GM19324 (cell line): ENCODE measurements at regions not wholly inside any gene's neighbourhood (a gene's known extent, or its start where the extent isn't known, plus 50 kb on each side); places are given as distances from the start of the nearest gene placed in this dataset.
"Not testable (repeated sequence)": the region's sequence is repeated elsewhere in the genome, so short reads cannot be mapped to it uniquely, and the experiment has no call there.

Experiments used
- ATAC-seq: cut with Tn5 transposase; IDR thresholded peaks from one replicate; pipeline ENCODE4 v1.9.1; 2021; ENCODE audit warnings: mild to moderate bottlenecking, moderate library complexity; ENCODE audit not compliant: unreplicated experiment, low FRiP score

- ATAC-seq, result no peak
Observed at GRCh38 chr11:116328391-116328790, 444.4 kb downstream of the BUD13 start.

DNA sequence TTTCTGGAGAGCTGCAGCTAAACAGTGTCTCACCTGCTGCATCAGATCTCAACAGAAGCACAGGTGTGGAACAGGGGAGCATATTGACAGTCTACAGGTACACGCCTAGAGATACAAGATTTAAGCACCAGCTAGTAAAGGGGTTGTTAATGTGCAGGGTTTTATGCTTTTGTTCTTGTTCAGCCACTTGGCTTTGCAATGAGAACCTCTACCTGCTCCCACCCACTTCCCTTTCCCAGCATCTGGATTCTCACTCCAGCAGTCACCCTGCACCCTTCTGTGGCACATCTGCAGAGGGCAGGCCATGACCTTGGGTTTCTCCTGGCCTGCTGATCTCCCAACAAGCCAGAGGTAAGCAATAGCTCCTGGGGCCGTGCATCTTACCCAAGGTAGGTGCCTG lies 446.6 kb downstream of the BUD13 start:
- no peak for ATAC-seq

DNA sequence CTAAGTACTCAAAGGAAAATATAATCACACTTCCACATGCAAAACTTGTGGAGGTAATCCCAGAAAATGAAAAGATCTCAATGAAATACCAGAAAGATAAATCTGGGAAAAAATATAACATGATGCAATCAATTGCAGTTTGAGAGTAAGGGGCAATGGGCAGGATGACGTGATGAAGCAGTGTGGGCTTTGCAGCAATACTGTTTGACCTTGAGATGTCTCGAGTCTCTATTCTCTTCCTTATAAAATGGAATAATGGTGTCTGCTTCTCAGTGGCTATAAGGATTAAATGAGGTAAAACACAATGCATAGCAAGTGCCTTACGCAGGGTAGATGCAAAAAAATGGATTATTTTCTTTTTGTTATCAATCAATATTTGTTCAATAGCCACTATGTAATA lies 447.5 kb downstream of the BUD13 start:
- ATAC-seq, result no peak

DNA sequence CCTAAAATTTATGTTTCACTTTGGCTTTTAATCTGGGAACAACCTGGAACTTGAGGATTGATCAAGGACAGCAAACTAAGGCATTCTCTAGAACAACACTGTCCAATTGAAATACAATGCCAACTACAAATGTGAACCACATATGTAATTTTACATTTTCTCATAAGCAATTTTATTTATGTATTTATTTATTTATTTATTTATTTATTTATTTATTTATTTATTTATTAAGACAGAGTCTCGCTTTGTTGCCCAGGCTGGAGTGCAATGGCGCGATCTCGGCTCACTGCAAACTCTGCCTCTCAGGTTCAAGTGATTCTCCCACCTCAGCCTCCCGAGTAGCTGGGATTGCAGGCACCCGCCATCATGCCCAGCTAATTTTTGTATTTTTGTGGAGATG lies 448.7 kb downstream of the BUD13 start:
- ATAC-seq, result not testable (repeated sequence)

GRCh38 chr11:116317212-116317611 lies 455.6 kb downstream of the BUD13 start:
- ATAC-seq, result no peak

DNA sequence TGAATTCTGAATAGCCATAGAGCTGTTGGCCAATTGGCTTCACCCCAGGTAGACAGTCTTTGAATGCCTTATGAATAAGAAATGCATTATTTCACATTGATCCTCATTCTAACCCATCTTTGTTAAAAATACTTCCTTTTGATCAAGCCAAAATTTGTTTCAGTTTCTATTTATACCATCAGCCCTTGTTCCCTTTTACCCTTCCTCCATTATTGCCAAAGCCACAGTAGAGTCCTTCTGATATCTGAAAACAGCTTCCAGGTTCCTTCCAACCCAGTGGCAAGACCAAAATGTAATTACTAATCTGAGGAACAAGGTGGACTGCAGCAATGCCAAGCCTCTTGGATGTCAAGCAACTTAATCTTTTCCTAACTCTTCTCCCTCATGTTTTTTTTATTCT lies 458.8 kb downstream of the BUD13 start:
- no peak for ATAC-seq

DNA sequence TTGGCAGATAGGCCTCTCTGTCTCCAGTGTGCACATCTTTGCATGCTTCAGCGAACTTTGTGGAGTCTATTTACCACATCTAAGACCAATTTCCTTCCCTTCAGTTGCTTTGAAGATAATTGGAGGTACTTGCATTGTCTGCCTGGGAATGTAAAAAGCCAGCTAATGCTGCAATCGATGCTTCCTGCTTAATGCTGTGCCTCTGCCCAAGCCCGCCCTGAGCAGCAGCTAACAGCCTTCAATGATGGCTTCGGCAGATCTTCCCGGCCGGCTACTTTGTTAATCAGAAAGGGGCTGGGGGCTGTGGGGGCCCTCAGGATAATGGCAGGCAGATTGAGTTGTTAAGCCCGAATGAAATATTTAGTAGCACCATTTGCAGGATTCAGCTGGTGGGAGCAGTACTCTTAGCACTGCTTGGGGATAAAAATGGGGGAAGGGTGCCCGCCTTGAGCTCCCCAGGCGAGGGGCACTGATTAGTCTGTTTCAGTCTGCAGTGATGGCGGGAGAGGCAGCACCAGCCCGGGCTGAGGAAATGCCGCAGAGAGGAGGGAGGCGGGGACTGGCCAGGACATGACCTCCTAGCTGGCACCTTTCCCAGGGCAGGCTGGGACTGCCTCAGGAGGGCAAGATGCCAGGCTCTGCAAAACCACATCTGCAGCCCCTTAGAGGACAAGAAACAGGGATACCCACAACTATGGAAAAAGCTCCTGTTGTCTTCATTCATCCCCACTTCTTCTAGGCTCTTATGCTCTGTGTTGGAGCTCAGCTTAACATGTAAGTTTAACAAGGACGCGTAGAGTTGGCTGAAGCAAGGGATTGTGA lies 460.0 kb downstream of the BUD13 start:
- ATAC-seq, result no peak

DNA sequence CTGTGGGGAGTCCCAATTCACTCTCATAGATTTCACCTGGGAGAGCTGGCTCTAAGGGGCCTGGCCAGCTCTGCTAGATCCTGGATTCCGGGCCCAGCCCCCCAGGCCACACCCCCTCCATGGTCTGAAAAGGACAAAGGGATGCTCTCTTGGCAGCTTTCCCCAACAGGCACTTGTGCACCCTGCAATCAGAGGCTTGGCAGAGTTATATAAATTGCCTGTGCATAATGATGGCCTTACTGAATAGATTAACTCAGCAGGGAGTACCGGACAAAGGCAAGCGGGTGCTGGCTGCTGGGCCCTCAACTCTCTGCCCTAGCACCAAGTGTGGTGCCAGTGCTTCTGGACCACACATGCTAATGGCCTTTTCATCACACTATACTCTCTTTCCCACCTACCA lies 461.6 kb downstream of the BUD13 start:
- ATAC-seq, result no peak

DNA sequence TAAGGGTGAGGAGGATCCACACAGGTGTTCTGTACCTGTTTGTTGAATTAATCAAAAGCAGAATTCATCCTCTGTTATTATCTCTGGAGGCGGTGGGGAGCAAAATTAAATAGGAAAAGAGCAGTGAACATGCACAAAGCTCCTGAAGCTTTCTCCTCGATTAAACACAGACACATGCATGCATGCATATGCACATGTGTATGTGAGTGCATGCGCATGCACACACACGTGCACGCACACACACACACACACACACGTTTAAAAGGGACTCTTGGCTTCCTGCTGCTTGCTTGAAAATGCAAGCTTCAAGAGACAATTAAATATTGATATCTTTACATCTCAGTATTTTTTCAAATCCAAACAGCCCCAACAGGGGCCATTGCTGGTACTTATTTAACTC lies 462.1 kb downstream of the BUD13 start:
- no peak for ATAC-seq

- no peak for ATAC-seq
Observed at GRCh38 chr11:116310226-116310625, 462.6 kb downstream of the BUD13 start.

- ATAC-seq, result no peak
Observed at GRCh38 chr11:116309446-116309845, 463.3 kb downstream of the BUD13 start.

GRCh38 chr11:116302756-116303155 lies 470.0 kb downstream of the BUD13 start:
- no peak for ATAC-seq

DNA sequence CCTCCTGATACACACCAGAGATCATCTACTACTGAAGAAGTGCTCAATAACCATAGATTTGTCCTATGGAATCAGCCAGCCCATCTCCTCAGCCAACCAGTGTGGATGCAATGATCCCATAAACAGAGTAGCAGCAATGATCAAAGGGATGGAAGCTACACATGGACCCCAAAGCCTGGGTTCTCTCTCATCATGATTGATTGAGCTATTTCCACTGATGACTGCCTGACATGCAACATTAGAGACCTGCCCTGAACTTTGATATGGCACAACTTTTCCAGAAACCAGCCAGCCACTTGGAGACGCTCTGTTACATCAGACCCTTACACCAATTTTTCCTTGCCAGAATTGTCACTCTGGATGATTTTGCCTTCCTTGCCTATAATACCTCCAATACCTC lies 471.6 kb downstream of the BUD13 start:
- ATAC-seq, result no peak

DNA sequence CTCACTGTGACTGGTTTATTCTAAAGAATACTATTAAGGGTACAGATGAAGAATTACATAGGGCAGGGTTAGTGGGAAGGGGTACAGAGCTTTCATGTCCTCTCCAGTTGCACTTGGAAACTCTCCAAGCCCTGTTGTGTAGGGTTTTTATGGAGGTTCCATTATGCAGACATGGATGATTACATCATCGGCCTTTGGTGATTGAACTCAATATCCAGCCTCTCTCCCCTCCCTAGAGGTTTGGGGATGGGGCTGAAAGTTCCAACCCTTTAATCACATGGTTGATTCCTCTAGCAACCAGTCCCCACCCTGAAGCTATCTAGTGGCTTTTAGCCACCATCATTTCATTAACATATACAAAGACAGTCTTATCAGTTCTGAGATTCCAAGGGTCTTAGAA lies 472.6 kb downstream of the BUD13 start:
- ATAC-seq, result no peak

GRCh38 chr11:116294630-116295029 lies 478.2 kb downstream of the BUD13 start:
- ATAC-seq, result no peak

GRCh38 chr11:116287866-116288265 lies 484.9 kb downstream of the BUD13 start:
- ATAC-seq, result no peak

DNA sequence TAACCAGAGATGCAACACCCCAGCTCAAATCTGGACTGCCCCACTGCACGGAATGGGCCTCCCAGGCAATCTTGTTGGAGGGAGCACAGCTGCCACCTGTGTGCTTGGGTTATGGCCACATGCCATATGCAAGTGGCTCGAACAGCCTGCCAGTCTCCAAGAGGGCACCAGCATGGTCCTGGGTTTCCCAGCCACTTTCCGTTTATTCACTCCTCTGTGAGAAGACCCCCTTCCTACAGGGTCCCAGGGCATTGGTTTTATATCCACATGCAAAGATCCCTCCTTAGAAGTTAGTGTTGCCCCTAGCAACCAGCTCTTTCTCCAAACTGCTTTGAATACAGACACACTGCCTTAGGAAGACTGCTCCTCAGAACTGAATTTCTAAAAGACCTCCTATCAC lies 487.8 kb downstream of the BUD13 start:
- ATAC-seq, result no peak

DNA sequence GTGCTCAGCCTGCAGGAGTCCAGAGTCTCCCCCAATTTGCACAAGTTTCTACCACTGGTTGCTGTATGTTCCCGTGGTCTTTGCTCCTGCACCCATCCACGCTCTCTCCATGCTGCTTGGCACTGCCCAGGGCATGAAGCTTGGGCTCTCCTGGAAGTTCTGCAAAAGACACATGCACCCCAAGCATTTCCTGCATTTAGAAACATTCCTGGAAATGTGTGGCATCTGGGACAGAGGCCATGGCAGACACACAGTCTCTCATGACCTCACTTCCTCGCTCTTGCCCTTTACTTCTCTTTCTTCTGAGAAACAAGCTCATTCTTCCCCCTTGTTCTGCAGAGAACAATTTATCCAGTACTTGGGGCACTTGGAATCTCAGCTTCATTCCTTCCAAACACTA lies 489.5 kb downstream of the BUD13 start:
- ATAC-seq, result no peak

GRCh38 chr11:116282481-116282880 lies 490.3 kb downstream of the BUD13 start:
- no peak for ATAC-seq

DNA sequence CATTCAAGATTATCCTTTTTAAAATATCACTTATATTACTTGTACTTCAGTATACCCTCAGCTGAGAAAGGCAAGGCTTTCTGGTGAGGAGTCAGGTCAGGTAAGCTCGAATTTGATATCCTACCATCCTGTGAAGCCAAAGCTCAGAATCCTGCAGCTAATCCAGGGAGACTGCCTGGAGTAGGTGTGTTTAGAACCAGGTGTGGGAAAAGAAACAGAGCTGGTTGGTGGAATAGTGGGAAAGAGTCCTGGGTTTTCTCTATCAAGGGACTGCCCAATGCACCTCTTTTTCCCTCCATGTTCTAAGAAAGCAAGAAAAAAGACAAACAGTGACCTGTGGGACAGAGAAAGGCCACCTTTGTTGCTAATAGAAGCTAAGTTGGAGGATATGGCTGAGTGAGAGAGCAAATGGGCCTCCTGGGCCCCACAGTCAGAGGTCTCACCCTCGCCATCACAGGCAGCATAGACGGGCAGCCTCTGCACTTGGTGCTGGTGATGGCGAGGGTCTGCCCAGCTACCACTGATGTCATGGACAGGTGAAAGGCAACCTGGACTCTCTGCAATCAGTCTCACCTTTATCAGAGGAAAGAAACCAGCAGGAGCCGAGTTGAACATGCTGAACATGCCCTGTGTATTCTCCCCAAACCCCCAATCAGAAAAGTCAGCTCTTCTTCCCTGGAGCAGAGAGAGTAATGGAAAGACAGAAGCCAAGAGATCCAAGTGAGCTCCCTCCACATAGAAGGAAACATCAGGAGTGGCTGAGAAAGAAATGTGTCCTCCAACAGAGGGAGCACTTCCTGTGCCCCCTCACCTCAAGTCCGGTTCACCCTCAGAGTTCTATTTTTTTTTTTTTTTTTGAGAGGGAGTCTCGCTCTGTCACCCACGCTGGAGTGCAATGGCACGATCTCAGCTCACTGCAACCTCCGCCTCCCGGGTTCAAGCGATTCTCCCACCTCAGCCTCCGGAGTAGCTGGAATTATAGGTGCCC lies 491.3 kb downstream of the BUD13 start:
- ATAC-seq, result no peak

GRCh38 chr11:116279511-116279910 lies 493.3 kb downstream of the BUD13 start:
- ATAC-seq, result no peak

GRCh38 chr11:116278076-116278475 lies 494.7 kb downstream of the BUD13 start:
- no peak for ATAC-seq
